ENCODE measurements at regions not wholly inside any gene's neighbourhood (a gene's known extent, or its start where the extent isn't known, plus 50 kb on each side); places are given as distances from the start of the nearest gene placed in this dataset.

DNA sequence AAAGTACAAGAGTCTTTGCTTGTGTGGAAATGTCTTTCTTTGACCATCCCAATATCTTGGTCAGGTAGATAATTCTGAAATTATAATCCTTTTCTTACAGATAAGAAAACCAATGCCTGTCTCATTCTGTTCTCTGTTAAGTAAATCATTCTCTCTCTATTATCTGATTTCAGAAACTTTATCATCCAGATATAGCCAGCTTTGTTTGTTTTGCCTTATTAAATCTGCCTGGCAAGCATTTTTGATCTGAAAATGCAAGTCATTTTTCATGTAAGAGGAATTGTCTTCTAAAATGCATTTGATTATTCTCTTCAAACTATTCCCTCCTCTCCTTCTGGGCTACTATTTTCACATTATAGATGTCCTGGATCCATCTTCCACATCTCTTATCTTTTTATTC lies 625.5 kb downstream of the CCDC171 start:
- TF ChIP-seq, protein P1, sequence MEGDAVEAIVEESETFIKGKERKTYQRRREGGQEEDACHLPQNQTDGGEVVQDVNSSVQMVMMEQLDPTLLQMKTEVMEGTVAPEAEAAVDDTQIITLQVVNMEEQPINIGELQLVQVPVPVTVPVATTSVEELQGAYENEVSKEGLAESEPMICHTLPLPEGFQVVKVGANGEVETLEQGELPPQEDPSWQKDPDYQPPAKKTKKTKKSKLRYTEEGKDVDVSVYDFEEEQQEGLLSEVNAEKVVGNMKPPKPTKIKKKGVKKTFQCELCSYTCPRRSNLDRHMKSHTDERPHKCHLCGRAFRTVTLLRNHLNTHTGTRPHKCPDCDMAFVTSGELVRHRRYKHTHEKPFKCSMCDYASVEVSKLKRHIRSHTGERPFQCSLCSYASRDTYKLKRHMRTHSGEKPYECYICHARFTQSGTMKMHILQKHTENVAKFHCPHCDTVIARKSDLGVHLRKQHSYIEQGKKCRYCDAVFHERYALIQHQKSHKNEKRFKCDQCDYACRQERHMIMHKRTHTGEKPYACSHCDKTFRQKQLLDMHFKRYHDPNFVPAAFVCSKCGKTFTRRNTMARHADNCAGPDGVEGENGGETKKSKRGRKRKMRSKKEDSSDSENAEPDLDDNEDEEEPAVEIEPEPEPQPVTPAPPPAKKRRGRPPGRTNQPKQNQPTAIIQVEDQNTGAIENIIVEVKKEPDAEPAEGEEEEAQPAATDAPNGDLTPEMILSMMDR (IDR thresholded peaks at IDR 0.05) = no peak
- TF ChIP-seq EP300 (IDR thresholded peaks at IDR 0.05) (no peak), POLR2A (IDR thresholded peaks at IDR 0.05) (no peak)

Data from ovary (tissue), 3 donors.